ENCODE measurements at regions not wholly inside any gene's neighbourhood (a gene's known extent, or its start where the extent isn't known, plus 50 kb on each side); places are given as distances from the start of the nearest gene placed in this dataset.

- TF ChIP-seq CTCF (IDR thresholded peaks at IDR 0.05) (no peak), EP300 (IDR thresholded peaks at IDR 0.05; ENCODE audit: low read depth) (no peak), POLR2A (IDR thresholded peaks at IDR 0.05) (no peak)
These were observed 117.6 kb upstream of the PRSS16 start for GRCh38 chr6:27129917-27130316.

Measured in transverse colon (tissue), 3 donors.